Prostate gland (tissue), 2 donors: ENCODE measurements at regions not wholly inside any gene's neighbourhood (a gene's known extent, or its start where the extent isn't known, plus 50 kb on each side); places are given as distances from the start of the nearest gene placed in this dataset.
A peak's percentile ranks its signal among the peaks of the same experiment; 100 is the strongest.
"Not testable (repeated sequence)": the region's sequence is repeated elsewhere in the genome, so short reads cannot be mapped to it uniquely, and the experiment has no call there.

ENCODE experiments used
- DNase-seq: peaks from one replicate; pipeline ENCODE4 v3.0.0-alpha.2; 2019; ENCODE audit warnings: low spot score
- H3K27ac ChIP-seq, 2 donors: fragments of 200-600 bp; sonication (generic); 2 replicates each; pipeline ENCODE4 v1.5.1; 2017 to 2019
- H3K27me3 ChIP-seq: fragments of 200-600 bp; sonication (generic); replicated peaks from 2 replicates; pipeline ENCODE4 v1.5.1; 2019; ENCODE audit not compliant: insufficient read depth
- H3K36me3 ChIP-seq, 2 donors: fragments of 200-600 bp; sonication (generic); 1 replicate in 1 of 2; 2 replicates in 1 of 2; pipeline versions ENCODE4 v1.5.1 to v1.8.1; 2017 to 2019
- H3K4me1 ChIP-seq: fragments of 200-600 bp; sonication (generic); replicated peaks from 2 replicates; pipeline ENCODE4 v1.5.1; 2019
- H3K4me3 ChIP-seq, 2 donors: fragments of 200-600 bp; sonication (generic); 2 replicates each; pipeline ENCODE4 v1.5.1; 2017 to 2019
- H3K9me3 ChIP-seq: fragments of 200-600 bp; sonication (generic); 2 replicates; pipeline ENCODE4 v1.5.1; 2017
- POLR2A ChIP-seq: fragments of 450-650 bp; IDR thresholded peaks from one replicate; pipeline ENCODE4 v1.6.1; 2016; ENCODE audit warnings: antibody characterized with exemption, mild to moderate bottlenecking
- POLR2AphosphoS5 ChIP-seq: sonication (generic); formaldehyde crosslinking; IDR thresholded peaks from one replicate; pipeline ENCODE4 v1.6.1; 2017; ENCODE audit warnings: antibody characterized with exemption
- WGBS: methylation state at CpG from one replicate; pipeline ENCODE4 v1.1.5; 2018; 5-methylcytosine and 5-hydroxymethylcytosine counted together
- intact Hi-C: fragments of 100-400 bp; cut with DNase I; formaldehyde crosslinking; loops from one replicate; pipeline ENCODE4 v1.14.2; 2022
- TF ChIP-seq, protein P1 (sequence below), 4 experiments: fragments of 200-600 bp in 2 of 4; fragments of 450-650 bp in 2 of 4; sonication (generic) in 2 of 4; IDR thresholded peaks; 1 replicate in 3 of 4; 2 replicates in 1 of 4; pipeline ENCODE4 v1.5.1; 2016 to 2019; ENCODE audit warnings: antibody characterized with exemption in 4 of 4, mild to moderate bottlenecking in 2 of 4, moderate library complexity in 2 of 4

DNA sequence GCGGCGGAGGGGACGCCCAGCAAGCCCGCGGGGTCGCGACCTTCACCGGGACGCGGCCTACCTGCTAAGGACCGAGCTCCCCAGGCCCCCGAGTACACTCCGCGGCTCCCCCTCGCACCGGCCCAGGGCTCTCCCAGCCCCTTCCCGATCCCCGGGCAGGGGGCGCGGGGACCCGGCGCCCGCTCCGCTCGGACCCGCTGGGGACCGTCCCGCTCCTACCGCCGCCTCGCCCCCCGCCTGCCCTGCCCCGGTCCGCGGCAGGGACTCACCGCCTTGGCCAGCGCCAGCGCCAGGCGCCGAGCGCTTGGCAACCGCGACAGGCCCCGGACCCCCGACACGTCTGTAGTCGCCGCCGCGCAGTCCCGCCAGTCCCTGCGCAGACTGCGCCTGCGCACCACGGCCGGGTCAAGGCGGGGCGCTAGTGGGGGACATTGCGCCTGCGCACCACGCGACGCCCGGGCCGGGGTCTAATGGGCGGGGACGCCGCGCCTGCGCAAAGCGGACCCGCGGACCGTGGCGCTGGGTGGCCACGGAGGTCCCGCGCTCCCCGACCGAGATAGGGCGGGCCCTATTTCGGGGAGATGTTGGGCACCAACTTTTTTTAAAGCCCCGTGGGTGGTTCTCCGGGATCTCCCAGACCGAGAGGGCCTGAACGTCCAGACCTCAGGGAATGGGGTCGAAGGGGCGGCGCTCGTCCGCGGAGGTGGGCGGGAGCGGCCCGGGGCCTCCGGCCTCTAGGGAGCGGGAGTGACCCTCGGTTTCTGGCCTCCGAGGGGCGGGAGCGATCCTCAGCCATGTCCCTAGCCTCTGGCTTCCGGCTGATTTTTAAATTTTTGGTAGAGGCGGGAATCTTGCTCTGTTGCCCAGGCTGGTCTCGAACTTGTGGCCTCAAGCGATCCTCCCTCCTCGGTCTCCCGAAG, 81.8 kb upstream of the TNK2 start:
- 2% methylated on average over 61 of the region's 107 CpGs for WGBS
- H3K4me3 ChIP-seq = peak overlapping the region; percentile 79 to 83
- H3K4me1 ChIP-seq, H3K9me3 ChIP-seq, intact Hi-C loops, H3K27me3 ChIP-seq, H3K36me3 ChIP-seq: not testable (repeated sequence)
- peak; percentile 78 for DNase-seq
- peak overlapping the region; percentile 86 to 88 for H3K27ac ChIP-seq
- TF ChIP-seq POLR2A (peak; percentile 88), POLR2AphosphoS5 (peak; percentile 53)
- TF ChIP-seq, protein P1, sequence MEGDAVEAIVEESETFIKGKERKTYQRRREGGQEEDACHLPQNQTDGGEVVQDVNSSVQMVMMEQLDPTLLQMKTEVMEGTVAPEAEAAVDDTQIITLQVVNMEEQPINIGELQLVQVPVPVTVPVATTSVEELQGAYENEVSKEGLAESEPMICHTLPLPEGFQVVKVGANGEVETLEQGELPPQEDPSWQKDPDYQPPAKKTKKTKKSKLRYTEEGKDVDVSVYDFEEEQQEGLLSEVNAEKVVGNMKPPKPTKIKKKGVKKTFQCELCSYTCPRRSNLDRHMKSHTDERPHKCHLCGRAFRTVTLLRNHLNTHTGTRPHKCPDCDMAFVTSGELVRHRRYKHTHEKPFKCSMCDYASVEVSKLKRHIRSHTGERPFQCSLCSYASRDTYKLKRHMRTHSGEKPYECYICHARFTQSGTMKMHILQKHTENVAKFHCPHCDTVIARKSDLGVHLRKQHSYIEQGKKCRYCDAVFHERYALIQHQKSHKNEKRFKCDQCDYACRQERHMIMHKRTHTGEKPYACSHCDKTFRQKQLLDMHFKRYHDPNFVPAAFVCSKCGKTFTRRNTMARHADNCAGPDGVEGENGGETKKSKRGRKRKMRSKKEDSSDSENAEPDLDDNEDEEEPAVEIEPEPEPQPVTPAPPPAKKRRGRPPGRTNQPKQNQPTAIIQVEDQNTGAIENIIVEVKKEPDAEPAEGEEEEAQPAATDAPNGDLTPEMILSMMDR (IDR thresholded peaks at IDR 0.05) = peak in 2 of 4 experiments; percentile 44 to 48

DNA sequence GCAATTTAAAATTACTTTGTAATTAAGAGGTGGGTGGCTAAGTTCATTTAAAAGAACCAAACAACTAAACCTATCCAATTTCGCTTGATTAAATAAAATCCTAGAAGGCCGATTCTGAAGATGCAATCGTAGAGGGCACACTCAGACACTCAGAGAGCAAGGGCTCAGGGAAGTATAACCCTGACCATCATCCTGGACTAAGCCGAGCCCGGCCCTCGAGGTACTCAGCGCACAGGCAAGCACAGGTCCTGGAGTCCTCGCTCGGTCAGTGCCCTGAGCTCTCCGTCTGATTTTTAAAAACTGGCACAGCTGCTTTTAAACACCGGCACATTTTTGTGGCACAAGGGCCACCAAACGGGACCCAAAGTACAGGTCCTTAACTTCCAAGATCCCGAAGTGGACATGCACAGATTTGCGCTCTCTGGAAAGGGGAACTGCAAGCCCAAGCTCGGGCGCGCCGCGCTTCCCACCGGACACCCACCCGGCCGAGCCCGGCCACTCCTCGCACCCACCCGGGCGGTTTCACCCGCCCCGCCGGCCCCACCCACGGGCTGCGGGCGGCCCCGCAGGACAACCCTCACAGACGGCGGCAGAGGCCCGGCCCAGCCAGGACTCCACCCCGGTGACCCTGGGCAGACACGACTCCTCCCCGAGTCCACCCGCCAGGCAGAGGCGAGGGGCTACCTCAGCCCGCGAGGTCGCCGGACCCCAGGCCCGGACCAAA, 81.0 kb upstream of the TNK2 start:
- H3K9me3 ChIP-seq, H3K4me1 ChIP-seq, DNase-seq, H3K27ac ChIP-seq, H3K27me3 ChIP-seq, H3K36me3 ChIP-seq, intact Hi-C loops: not testable (repeated sequence)
- WGBS = 36% methylated on average over 1 of the region's 46 CpGs
- H3K4me3 ChIP-seq = peak overlapping the region; percentile 79 to 83

DNA sequence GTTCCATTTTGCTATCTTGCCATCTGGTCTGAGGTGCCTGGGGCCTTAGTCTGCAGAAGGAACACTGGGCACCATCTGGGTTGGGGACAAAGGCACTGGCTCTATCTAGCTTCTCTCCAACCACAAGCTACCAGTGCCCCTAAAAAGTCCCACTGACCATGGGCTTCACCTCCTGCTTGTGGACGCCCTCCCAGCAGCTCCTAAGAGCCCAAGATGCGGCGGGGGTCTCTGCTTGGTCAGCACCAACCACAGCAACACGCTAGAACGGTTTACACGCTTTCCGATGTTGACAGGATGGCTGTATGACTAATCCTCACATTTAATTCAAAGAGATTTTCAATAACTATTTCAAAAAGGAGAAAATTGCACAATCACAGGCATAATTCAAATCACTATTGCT, 80.4 kb upstream of the TNK2 start:
- DNase-seq, intact Hi-C loops, H3K27me3 ChIP-seq, H3K4me3 ChIP-seq, H3K27ac ChIP-seq, H3K9me3 ChIP-seq, H3K4me1 ChIP-seq, H3K36me3 ChIP-seq: not testable (repeated sequence)
- WGBS = 62% methylated on average over 7 of the region's 7 CpGs

DNA sequence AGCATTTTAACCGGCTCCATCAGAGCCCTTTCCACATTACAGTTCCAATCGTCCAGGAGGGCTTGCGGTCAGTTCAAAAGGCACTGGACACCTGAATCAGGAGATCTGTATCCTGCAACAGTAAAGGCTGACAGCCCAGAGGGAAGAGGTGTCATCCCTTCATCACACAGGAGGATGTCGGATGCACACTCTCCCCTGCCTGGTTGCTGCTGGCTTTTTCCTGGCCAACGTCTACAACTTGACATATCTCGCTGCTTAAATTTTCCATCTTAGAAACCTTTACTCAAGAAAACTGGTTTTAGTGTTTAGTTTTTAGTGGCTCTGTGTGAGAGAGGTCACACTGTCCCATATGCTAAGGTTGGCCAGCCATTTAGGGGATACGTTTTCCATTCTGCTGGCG, 78.7 kb upstream of the TNK2 start:
- H3K4me1 ChIP-seq, H3K36me3 ChIP-seq, DNase-seq, intact Hi-C loops, H3K27me3 ChIP-seq, H3K4me3 ChIP-seq, H3K9me3 ChIP-seq, H3K27ac ChIP-seq: not testable (repeated sequence)
- WGBS = 82% methylated on average over 3 of the region's 8 CpGs

DNA sequence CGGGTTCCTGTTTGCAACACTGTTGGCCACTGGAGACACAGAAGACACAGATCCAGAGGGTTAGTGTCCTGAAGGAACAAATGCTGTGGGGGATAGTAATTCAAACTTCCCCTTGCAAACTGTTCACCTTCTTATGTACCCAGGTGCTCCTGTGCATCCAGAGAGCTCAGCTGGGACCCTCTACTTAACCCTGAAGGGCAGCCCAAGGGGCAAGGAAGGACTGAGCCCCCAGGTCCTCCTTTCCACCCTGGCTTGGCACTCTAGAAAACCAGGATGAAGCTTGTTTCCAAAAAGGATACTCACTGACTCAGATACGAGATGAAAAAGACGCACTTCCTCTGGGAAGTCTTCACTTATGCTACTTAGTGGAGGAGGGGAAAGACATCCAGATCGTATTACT, 78.2 kb upstream of the TNK2 start:
- intact Hi-C loops, H3K36me3 ChIP-seq, H3K4me1 ChIP-seq, H3K27ac ChIP-seq, H3K4me3 ChIP-seq, H3K9me3 ChIP-seq, DNase-seq, H3K27me3 ChIP-seq: not testable (repeated sequence)
- WGBS = no CpG with 5 or more reads among the region's 4 CpGs

DNA sequence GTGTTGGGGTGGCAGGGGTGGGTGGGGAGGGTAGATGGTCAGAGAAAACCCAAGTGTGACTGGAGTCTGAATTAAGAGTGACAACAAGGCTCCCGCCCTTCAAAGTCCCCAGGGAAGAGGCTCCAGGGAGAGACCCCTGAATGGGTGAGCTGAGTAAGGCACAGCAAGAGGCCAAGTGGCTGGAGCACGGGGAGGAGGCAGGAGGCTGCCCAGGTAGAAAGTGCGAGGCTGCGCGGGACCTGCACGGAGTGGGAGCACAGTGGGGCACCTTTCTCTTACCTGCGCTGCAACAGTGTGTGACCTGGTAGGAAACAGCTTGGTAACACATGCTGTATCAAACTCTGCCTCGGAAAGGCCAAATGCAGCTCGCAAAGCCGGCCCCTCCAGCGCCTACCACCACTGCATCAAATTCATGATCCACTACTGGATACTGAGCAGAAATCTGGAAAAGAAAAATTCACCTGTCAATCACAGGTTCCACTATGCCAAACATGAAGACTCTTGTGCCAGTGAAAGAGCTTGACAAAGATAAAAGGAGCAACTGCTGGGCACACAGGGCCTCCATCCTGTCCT, 77.1 kb upstream of the TNK2 start:
- DNase-seq, H3K36me3 ChIP-seq, intact Hi-C loops, H3K4me3 ChIP-seq, H3K27ac ChIP-seq, H3K4me1 ChIP-seq, H3K9me3 ChIP-seq, H3K27me3 ChIP-seq: not testable (repeated sequence)
- 89% methylated on average over 11 of the region's 11 CpGs for WGBS

DNA sequence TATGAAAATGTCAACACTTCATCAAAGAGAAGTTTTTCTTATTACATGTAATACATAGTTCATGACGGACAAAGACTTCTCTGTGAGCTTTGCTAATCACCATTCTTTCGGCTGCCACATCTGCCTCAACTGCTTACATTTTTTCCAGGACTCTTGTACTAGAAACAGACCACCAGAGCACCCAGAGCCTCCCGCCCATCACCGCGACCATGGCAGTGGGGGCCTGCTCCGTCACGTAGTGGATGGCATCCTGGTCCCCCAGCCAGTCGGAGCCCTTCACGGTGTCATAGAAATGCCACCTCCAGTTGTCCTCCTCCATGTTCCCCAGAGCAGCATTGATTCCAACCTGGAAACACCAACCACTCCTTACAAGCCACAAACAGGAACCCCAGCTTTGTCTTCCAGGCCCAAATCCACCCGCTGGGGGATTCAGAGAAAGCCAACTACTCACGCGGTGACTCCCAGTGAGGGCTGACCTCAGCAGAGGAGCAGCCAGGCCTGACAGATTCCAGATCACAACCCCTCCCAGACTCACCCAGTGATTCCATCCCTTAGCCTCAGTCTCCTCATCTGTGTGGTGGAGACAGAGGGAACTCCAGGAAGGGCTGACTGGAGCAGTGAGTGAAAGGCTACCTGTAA, 76.2 kb upstream of the TNK2 start:
- H3K4me1 ChIP-seq, H3K27ac ChIP-seq, H3K36me3 ChIP-seq, H3K9me3 ChIP-seq, H3K4me3 ChIP-seq, intact Hi-C loops, H3K27me3 ChIP-seq, DNase-seq: not testable (repeated sequence)
- 95% methylated on average over 12 of the region's 12 CpGs for WGBS

DNA sequence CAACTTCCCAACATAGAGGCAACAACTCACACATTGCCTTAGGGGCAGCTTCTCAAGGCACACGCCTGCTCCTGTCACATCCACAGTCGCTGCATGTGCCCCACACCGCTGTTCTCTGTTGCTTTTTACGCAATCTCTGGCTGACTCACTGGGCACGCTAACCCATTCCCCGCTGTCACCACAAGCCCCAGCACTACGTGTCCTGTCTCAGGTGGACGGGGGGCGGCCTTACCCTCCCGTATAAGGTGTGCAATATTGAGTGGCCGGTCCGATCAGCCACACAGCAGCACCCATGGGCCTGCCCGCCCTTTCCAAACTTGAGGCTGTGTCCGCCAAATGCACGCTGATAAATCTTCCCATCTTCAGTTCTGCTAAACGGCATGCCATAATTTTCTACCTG, 75.5 kb upstream of the TNK2 start:
- H3K27ac ChIP-seq, H3K4me1 ChIP-seq, H3K9me3 ChIP-seq, DNase-seq, intact Hi-C loops, H3K4me3 ChIP-seq, H3K27me3 ChIP-seq, H3K36me3 ChIP-seq: not testable (repeated sequence)
- 92% methylated on average over 16 of the region's 16 CpGs for WGBS

DNA sequence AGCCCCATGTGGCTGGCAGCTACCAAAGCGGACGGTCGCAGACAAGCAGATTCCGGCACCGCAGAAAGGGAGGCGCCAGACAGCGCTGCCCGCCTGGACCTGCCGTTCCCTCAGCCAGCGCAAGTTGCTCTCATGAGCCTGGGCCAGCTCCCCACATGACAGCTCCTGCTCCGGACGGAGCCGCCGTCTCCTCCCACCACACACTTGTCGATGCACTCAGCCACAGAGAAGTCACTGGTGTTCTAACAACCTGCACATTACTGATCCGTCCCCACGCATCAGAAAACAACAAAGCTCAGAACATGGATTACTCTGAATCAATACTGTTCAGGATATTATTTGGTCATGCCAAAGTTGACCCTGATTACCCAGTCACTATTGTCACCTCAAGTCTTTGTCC, 74.4 kb upstream of the TNK2 start:
- H3K27me3 ChIP-seq, H3K4me3 ChIP-seq, H3K9me3 ChIP-seq, intact Hi-C loops, H3K27ac ChIP-seq, DNase-seq, H3K4me1 ChIP-seq, H3K36me3 ChIP-seq: not testable (repeated sequence)
- whole genome bisulfite sequencing = 89% methylated on average over 17 of the region's 17 CpGs

DNA sequence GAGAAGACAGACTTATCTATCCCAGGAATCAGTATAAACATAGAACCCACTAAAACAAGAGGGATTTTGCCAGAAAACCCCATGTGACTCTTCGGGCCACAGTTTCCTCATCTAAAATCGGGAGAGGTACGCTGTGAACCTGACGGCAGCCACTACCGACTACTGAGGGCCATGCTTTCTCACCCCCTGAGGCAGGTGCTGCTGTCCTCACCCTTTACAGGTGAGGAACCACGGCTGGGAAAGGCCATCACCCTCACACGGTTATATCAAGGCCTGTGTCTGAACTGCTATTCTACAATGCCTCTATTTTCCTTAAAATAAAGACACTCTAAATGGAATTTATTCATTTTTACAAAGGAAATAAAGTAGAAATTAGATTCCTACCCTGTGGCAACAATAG, 73.4 kb upstream of the TNK2 start:
- H3K36me3 ChIP-seq, H3K4me1 ChIP-seq, H3K9me3 ChIP-seq, intact Hi-C loops, H3K4me3 ChIP-seq, H3K27ac ChIP-seq, H3K27me3 ChIP-seq, DNase-seq: not testable (repeated sequence)
- 70% methylated on average over 7 of the region's 7 CpGs for WGBS

DNA sequence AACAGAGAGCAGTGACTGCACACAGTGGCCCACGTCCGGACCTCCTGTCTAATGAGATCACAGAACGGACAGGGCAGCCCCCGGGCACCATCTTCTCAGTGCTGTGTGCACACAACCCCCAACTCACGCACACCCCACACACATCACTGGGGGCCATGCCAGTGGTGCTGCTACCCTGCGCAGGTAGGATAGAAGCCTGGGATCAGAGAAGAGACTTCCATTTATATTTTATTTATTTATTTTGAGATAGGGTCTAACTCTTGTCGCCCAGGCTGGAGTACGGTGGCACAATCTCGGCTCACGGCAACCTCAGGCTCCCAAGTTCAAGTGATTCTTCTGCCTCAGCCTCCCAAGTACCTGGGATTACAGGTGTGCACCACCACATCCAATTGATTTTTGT, 71.5 kb upstream of the TNK2 start:
- H3K4me3 ChIP-seq, H3K9me3 ChIP-seq, intact Hi-C loops, H3K27ac ChIP-seq, H3K4me1 ChIP-seq, DNase-seq, H3K36me3 ChIP-seq, H3K27me3 ChIP-seq: not testable (repeated sequence)
- WGBS = 94% methylated on average over 10 of the region's 10 CpGs
